ENCODE measurements at regions not wholly inside any gene's neighbourhood (a gene's known extent, or its start where the extent isn't known, plus 50 kb on each side); places are given as distances from the start of the nearest gene placed in this dataset.

GRCh38 chr1:239240736-239241135 lies 145.6 kb upstream of the CHRM3 start:
- no peak overlapping the region for H3K4me3 ChIP-seq (ENCODE audit: low read depth, low read length)
- TF ChIP-seq CTCF (IDR thresholded peaks at IDR 0.05; ENCODE audit: low read depth, low read length), result no peak

- TF ChIP-seq CTCF (IDR thresholded peaks at IDR 0.05; ENCODE audit: low read depth, low read length), result no peak
- H3K4me3 ChIP-seq (ENCODE audit: low read depth, low read length), result no peak overlapping the region
Observed at GRCh38 chr1:239239529-239239928, 146.8 kb upstream of the CHRM3 start.

DNA sequence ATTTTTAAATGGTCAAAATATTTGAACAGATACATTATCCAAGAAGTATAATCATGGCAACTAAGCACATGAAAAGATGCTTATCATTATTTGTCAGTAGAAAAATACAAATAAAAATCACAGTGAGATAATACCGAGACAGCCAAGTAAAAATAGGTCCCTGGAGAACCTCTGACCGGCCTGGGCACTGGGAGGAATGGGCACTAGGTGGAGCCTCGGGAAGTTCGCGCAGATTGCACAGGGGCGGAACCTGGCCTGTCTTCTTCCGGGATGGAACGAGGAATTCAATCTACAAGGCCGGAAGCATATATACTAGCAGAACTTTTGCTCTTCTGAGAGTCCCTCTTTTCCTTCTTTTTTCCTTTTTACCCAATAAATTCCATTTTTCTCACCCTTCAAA lies 148.5 kb upstream of the CHRM3 start:
- H3K4me3 ChIP-seq (ENCODE audit: low read depth, low read length), result no peak overlapping the region
- TF ChIP-seq CTCF (IDR thresholded peaks at IDR 0.05; ENCODE audit: low read depth, low read length), result no peak

GRCh38 chr1:239233626-239234025 lies 152.7 kb upstream of the CHRM3 start:
- no peak for TF ChIP-seq CTCF (IDR thresholded peaks at IDR 0.05; ENCODE audit: low read depth, low read length)
- no peak overlapping the region for H3K4me3 ChIP-seq (ENCODE audit: low read depth, low read length)

GRCh38 chr1:239232921-239233320 lies 153.4 kb upstream of the CHRM3 start:
- no peak overlapping the region for H3K4me3 ChIP-seq (ENCODE audit: low read depth, low read length)
- TF ChIP-seq CTCF (IDR thresholded peaks at IDR 0.05; ENCODE audit: low read depth, low read length), result no peak

GRCh38 chr1:239228451-239228850 lies 157.9 kb upstream of the CHRM3 start:
- no peak for TF ChIP-seq CTCF (IDR thresholded peaks at IDR 0.05; ENCODE audit: low read depth, low read length)
- H3K4me3 ChIP-seq (ENCODE audit: low read depth, low read length), result no peak overlapping the region

DNA sequence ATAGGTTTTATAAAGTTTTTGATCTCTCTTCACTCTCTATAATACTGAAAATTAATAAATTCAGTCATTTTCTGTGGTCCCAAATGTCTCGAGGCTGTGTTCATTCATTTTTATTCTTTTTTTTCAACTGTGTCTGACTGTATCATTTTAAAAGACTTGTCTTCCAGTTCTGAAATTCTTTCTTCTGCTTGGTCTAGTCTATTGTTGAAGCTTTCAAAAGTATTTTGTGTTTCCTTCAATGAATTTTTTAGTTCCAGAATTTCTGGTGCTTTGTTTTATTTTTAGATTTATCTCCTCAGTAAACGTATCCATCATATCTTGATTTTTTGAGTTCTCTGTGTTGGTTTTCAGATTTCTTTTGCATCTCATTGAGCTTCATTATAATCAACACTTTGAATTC lies 161.0 kb upstream of the CHRM3 start:
- TF ChIP-seq CTCF (IDR thresholded peaks at IDR 0.05; ENCODE audit: low read depth, low read length), result no peak
- no peak overlapping the region for H3K4me3 ChIP-seq (ENCODE audit: low read depth, low read length)

Data from WI38 (cell line).